Nephron progenitor cell (in vitro differentiated cells): ENCODE measurements at regions not wholly inside any gene's neighbourhood (a gene's known extent, or its start where the extent isn't known, plus 50 kb on each side); places are given as distances from the start of the nearest gene placed in this dataset.

Source experiments
- DNase-seq: peaks from one replicate; pipeline ENCODE4 v3.0.0; 2021
- H3K27ac Mint-ChIP-seq: 2 replicates; pipeline ENCODE4 v1.8.0; 2021; ENCODE audit warnings: mild to moderate bottlenecking, moderate library complexity, mixed read lengths
- H3K27me3 Mint-ChIP-seq: 2 replicates; pipeline ENCODE4 v1.8.0; 2021; ENCODE audit warnings: mild to moderate bottlenecking, low read depth, mixed read lengths; ENCODE audit not compliant: poor library complexity
- H3K36me3 Mint-ChIP-seq: 2 replicates; pipeline ENCODE4 v1.8.0; 2021; ENCODE audit warnings: low read depth, mixed read lengths
- H3K4me1 Mint-ChIP-seq: 2 replicates; pipeline ENCODE4 v1.8.0; 2021; ENCODE audit warnings: mixed read lengths
- H3K4me3 Mint-ChIP-seq: 2 replicates; pipeline ENCODE4 v1.8.0; 2021; ENCODE audit warnings: mild to moderate bottlenecking, moderate library complexity, mixed read lengths
- H3K9me3 Mint-ChIP-seq: 2 replicates; pipeline ENCODE4 v1.8.0; 2021; ENCODE audit warnings: mild to moderate bottlenecking, moderate library complexity, mixed read lengths
- TF ChIP-seq, protein P1 (sequence below): fragments of 200-600 bp; sonication (generic); IDR thresholded peaks from 2 replicates; pipeline ENCODE4 v1.5.0; 2021; ENCODE audit warnings: antibody characterized with exemption

DNA sequence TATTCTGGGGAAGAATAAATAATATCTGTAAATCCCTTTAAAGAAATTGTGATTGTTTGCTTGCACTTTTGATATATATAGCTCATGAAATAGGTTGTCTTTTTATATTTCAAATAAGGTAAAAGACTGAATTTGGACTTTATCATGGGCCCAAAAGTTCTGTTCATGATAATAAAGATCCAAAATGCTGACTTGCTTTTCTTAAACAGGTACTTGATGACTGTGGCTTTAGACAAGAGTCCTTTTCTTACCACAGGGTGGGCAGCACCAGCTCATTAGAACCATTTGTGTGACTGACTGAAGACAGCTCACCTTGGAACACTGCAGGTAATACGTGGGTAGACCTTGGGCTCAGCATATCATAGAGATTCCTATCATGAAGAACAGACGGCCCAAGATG lies 432.6 kb downstream of the ETNK1 start:
- H3K9me3 Mint-ChIP-seq, result no peaks in the 10 kb centered on the region
- no peak for DNase-seq
- no peak overlapping the region for H3K4me3 Mint-ChIP-seq
- H3K27me3 Mint-ChIP-seq, result no peaks in the 10 kb centered on the region
- H3K27ac Mint-ChIP-seq, result no peak overlapping the region
- TF ChIP-seq, protein P1, sequence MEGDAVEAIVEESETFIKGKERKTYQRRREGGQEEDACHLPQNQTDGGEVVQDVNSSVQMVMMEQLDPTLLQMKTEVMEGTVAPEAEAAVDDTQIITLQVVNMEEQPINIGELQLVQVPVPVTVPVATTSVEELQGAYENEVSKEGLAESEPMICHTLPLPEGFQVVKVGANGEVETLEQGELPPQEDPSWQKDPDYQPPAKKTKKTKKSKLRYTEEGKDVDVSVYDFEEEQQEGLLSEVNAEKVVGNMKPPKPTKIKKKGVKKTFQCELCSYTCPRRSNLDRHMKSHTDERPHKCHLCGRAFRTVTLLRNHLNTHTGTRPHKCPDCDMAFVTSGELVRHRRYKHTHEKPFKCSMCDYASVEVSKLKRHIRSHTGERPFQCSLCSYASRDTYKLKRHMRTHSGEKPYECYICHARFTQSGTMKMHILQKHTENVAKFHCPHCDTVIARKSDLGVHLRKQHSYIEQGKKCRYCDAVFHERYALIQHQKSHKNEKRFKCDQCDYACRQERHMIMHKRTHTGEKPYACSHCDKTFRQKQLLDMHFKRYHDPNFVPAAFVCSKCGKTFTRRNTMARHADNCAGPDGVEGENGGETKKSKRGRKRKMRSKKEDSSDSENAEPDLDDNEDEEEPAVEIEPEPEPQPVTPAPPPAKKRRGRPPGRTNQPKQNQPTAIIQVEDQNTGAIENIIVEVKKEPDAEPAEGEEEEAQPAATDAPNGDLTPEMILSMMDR, result no peak
- no peaks in the 10 kb centered on the region for H3K4me1 Mint-ChIP-seq
- H3K36me3 Mint-ChIP-seq, result no peaks in the 10 kb centered on the region

DNA sequence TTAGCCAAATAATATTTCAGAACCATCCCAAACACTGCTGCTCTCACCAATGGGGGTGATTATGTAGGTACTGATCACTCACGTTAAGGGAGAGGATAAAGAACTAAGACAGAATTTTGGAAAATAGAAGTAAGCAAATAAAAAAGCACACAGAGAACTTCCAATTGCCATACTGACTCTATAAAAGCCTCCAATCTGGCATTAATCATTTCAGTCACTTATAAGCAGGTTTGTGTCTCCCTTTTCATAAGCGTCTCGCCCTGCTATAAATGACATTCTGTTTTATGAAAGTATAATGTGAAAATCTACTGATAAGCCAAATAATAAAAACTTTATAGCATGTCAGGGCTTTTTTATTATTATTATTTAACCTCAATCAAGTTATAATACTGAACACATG lies 435.2 kb downstream of the ETNK1 start:
- TF ChIP-seq, protein P1, result no peak
- no peak for DNase-seq
- no peaks in the 10 kb centered on the region for H3K4me1 Mint-ChIP-seq
- no peak overlapping the region for H3K27ac Mint-ChIP-seq
- H3K27me3 Mint-ChIP-seq, result no peaks in the 10 kb centered on the region
- no peaks in the 10 kb centered on the region for H3K9me3 Mint-ChIP-seq
- no peak overlapping the region for H3K4me3 Mint-ChIP-seq
- H3K36me3 Mint-ChIP-seq, result no peaks in the 10 kb centered on the region

DNA sequence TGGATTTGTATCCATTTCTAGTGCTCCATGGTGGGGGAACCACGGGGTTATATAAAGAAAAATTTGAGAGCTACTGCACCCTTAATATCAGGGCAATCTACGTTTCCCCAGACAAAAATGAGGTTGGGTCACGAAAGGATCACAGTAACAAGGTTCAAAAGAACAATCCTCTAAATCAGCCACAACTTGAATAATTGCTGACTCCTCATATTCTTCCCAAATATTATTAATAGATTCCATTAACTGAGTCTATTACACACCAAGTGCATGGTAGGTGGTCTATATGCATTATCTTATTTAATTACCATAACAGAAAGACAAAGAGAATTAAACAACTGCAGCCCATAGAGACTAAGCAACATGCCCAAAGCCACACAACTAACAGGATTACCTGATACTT lies 438.2 kb downstream of the ETNK1 start:
- Mint-ChIP-seq H3K4me3 (no peak overlapping the region), H3K36me3 (no peaks in the 10 kb centered on the region), H3K4me1 (peaks cover 5% of the 10 kb centered on the region), H3K27ac (no peak overlapping the region), H3K9me3 (no peaks in the 10 kb centered on the region), H3K27me3 (no peaks in the 10 kb centered on the region)
- TF ChIP-seq, protein P1, result no peak
- DNase-seq, result no peak

DNA sequence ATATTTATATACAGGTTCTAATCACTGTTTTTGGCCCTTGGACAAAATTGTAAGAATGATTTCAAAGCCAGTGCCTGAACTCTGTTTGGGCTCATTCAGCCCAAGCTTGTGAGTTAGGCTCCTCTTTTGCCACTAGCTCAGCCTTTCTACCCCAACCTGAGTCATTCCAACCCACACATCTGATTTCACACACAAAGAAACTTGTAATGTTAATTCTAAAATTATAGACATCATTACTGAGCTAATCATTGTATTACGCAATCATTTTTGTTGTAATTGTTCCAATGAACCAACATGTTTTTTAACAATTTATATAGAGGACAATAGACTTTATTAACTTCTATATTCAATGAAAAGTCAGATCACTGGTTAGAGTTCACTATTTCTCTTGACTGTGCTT lies 441.1 kb downstream of the ETNK1 start:
- TF ChIP-seq, protein P1, result no peak
- H3K36me3 Mint-ChIP-seq, result no peaks in the 10 kb centered on the region
- no peak overlapping the region for H3K4me3 Mint-ChIP-seq
- no peaks in the 10 kb centered on the region for H3K9me3 Mint-ChIP-seq
- no peak overlapping the region for H3K27ac Mint-ChIP-seq
- H3K4me1 Mint-ChIP-seq, result peaks cover 5% of the 10 kb centered on the region
- no peaks in the 10 kb centered on the region for H3K27me3 Mint-ChIP-seq
- no peak for DNase-seq

DNA sequence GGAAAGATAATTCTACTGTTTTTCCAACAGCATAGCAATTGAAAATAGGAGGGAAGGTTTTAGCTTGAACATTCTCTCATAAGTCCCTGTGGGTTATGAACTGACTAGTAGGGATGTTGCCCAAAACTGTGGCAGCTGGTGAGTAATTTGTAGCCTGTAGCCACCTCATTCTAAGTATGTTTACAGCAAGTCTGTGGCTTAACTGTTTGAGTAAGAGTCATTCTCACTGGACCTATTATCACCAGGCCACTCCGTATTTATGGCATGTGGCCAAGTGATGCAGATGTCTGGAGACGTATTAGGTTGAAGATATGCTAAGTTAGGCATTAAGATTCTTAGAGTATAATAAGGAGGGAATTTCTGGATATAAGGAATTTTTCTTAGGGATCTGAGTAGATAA lies 458.3 kb downstream of the ETNK1 start:
- Mint-ChIP-seq H3K9me3 (no peaks in the 10 kb centered on the region), H3K4me3 (no peak overlapping the region), H3K27me3 (no peaks in the 10 kb centered on the region), H3K4me1 (no peaks in the 10 kb centered on the region), H3K36me3 (no peaks in the 10 kb centered on the region), H3K27ac (no peak overlapping the region)
- TF ChIP-seq, protein P1, result no peak
- DNase-seq, result no peak

DNA sequence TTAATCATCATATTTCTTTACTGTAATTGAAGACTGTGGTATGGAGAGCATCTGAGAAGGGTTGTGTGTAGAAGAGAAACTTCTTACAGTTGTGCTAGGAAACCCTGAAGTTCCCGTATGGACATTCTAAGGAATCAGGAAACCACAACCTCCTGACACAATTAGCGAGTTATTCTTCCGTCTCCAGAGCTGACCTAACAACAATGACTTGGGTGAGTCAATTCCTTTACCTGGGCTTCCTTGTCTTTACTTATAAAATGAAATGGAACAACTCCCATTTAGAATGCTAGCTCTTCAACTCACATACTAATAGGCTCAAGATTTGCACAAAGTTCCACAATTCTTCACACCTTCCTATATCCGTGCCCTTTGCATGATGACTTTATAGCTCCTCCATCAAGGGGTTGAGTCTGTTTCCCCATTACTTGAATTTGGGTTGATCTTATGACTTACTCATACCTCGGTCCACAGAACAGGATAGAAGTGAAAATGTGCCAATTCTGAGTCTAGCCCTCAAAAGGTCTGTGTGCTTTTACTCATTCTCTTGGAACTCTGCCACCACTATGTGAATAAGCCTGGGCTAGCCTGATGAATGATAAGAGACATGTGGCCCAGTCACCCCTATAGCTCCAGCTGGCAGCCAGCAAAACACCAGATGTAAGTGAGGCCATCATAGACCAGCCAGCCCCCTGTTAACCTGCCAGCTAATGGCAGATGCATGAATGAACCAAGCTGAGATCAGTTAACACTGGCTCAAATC lies 459.4 kb downstream of the ETNK1 start:
- no peaks in the 10 kb centered on the region for H3K27me3 Mint-ChIP-seq
- H3K36me3 Mint-ChIP-seq, result no peaks in the 10 kb centered on the region
- TF ChIP-seq, protein P1, result no peak
- no peaks in the 10 kb centered on the region for H3K4me1 Mint-ChIP-seq
- H3K27ac Mint-ChIP-seq, result no peak overlapping the region
- no peak overlapping the region for H3K4me3 Mint-ChIP-seq
- no peak for DNase-seq
- peaks cover 1% of the 10 kb centered on the region for H3K9me3 Mint-ChIP-seq
